Epithelial cell of prostate (primary cell): ENCODE measurements at regions not wholly inside any gene's neighbourhood (a gene's known extent, or its start where the extent isn't known, plus 50 kb on each side); places are given as distances from the start of the nearest gene placed in this dataset.
A peak's percentile ranks its signal among the peaks of the same experiment; 100 is the strongest.

Experiments used
- DNase-seq: peaks from one replicate; pipeline ENCODE4 v3.0.0-alpha.2; 2011; ENCODE audit warnings: low read depth, low spot score
- H3K27ac ChIP-seq: fragments of 450-650 bp; 2 replicates; pipeline ENCODE4 v1.5.1; 2017; ENCODE audit warnings: mild to moderate bottlenecking

DNA sequence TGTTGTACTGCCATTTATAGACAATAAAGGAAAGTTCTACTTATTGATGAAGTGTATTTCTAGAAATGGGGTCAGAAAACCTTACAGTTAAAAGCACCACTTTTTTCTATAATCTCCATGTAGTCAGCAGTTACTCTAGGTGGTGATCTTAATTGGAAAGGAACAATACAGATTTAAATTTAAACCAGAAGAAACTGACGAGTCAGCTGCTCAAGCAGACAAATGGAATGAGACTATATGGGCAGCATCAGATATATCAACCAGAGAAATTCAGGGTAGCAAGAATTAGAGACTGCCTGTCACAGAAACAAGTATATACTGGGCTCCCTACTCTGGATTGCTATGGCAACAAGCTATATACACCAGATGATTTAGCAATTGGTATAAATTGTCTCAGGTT lies 99.6 kb upstream of the SCG2 start:
- no peak overlapping the region for H3K27ac ChIP-seq
- no peak for DNase-seq

DNA sequence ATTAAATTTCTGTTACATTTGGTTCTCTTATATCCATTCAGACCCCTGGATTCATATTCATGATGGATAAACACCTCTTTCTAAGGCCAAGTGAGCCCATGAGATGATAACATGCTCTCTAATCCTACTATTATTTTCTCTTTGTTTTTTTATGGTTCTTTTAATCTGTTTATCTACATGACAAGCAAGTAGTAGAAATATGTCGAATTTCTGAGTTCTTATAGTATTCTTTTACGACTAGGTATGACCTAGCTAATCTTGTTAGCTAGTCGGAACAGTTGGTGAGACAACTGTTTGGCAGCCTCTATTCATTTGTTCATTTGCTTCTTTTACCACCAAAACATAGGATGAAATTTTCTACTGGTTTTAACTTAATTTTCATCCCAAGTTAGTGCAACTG lies 98.1 kb upstream of the SCG2 start:
- DNase-seq: no peak

GRCh38 chr2:223697892-223698645 lies 95.9 kb upstream of the SCG2 start:
- peak overlapping the region; percentile 90 for H3K27ac ChIP-seq
- peak; percentile 24 for DNase-seq

More for the DNA sequence above, 98.1 kb upstream of the SCG2 start:
- H3K27ac ChIP-seq: peak overlapping the region; percentile 90

DNA sequence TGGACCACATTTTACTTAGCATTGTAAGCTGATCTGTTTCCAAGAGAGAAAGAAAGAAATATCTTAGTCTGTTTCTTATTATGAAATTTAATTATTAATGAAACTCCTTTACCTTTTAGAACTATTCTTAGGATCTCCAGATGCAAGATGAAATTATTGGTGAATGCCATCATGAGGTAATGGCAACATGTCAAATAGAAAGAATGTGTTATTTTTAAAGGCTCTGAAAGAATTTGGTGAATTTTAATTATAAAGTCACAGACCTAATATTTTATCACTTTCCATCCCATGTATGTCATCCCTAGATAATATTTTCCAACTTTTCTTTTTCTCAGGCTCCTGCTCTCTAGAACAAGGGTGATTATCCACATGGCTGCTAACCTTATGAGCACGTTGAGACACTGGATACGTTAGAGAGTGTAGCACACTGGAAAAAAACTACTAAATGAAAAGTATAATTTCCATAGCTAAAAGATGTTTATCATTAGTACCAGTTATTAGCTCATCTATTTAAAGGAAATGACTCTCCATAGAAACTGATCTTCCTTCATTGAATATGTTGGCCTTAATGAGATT lies 95.2 kb upstream of the SCG2 start:
- no peak for DNase-seq
- peak overlapping the region; percentile 90 for H3K27ac ChIP-seq

GRCh38 chr2:223696719-223697118 lies 94.6 kb upstream of the SCG2 start:
- peak; percentile 77 for DNase-seq

DNA sequence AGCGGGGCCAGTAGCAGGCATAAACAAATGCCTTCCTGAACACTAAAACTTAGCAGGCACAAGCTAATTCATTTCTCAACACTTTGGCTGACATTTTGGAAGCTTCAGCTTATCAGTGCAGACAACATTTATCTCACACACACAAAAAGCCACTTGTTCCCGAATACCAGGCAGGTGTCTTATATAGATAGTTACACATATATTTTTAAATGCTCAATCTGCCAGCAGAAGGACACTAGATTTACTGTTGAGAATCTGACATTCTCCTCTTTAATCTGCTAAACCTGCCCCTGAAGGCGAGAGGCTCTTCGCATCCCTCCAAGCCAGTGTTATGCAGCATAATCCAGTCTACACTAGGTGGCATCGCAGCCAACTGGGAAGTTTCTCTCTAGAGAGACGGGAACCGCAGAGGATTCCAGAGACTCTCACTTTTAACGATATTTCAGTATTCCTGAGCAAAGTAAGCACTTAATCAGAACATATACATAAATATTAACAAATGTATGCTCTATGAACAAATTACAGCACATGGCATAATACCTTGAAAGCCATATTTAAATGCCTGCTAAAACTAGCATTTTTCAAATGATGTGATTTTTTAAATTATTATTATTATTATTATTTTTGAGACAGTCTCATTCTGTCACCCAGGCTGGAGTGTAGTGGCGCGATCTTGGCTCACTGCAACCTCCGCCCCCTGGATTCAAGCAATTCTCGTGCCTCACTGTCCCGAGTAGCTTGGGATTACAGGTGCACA lies 90.2 kb upstream of the SCG2 start:
- H3K27ac ChIP-seq: no peak overlapping the region
- no peak for DNase-seq

More at GRCh38 chr2:223696719-223697118, 94.6 kb upstream of the SCG2 start:
- H3K27ac ChIP-seq: peak overlapping the region; percentile 90

- DNase-seq: no peak
- no peak overlapping the region for H3K27ac ChIP-seq
Measured at GRCh38 chr2:223688094-223688835, 86.1 kb upstream of the SCG2 start.

DNA sequence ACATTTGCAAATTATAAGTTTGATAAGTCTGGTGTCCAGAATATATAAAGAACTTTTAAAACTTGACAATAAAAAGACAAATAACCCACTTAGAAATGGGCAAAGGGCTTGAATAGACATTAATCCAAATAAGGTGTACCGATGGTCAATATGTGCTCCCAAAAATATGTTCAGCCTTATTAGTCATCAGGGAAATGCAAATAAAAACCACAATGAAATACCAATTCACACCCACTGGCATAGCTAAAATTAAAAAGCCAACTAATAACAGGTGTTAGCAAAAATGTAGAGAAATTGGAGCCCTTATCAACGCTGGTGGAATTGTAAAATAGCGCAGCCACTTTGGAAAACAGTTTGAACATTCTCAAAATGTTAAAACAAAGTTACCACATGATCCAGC lies 79.0 kb upstream of the SCG2 start:
- no peak overlapping the region for H3K27ac ChIP-seq
- no peak for DNase-seq

GRCh38 chr2:223674998-223675609 lies 72.9 kb upstream of the SCG2 start:
- DNase-seq: no peak
- H3K27ac ChIP-seq: no peak overlapping the region

DNA sequence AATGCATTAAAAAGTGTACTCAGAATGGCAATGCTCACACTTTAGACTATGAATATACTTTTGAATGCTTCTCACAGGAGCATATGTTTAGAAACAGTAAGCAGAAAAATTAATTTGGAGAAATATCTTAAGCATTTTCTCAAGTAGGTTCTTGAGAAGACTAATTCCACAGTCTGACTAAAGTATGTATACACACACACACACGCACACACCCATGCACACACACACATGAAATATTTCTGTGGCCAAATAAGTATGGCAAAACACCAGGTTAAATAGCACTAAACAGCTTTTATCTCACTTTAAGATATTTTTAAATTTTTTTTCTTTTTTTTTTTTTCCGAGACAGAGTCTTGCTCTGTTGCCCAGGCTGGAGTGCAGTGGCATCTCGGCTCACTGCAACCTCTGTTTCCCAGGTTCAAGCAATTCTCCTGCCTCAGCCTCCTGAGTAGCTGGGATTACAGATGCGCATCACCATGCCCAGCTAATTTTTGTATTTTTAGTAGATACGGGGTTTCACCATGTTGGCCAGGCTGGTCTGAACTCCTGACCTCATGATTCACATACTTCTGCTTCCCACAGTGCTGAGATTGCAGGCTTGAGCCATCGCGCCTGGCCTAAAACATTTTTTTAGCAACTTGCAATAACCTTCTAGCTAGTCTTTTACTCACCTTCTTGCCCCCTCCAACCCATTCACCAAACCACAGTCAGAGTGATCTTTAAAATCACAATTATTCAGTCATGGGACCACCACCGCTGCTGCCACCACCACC lies 67.5 kb upstream of the SCG2 start:
- no peak for DNase-seq
- no peak overlapping the region for H3K27ac ChIP-seq

DNA sequence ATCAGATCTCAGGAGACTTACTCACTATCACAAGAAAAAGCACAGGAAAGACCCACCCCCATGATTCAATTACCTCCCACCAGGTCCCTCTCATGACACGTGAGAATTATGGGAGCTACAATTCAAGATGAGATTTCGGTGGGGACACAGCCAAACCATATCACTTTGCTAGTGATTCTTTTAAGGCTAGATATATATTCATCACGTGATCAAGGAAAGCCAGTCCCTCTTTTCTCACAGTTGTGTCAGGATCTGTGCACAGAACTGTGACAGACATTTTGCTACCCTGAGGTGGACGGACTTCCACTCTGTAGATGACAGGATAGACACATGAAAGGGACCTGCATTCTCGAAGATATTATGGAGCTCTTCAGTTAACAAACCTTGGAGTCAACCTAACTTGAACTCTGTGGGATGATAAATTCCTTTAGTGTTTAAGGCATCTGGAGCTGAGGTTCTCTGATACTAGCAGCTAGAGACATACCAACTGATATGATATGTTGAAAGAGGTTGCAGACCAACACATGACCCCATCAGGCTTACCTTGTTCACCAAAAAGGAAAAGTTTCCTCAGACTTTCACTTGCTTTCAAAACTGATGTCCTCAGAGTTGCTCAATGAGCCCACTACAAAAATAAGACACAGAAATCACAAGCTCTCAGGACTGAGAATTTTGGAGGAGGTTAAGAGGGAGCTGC lies 66.3 kb upstream of the SCG2 start:
- DNase-seq: no peak
- H3K27ac ChIP-seq: no peak overlapping the region

DNA sequence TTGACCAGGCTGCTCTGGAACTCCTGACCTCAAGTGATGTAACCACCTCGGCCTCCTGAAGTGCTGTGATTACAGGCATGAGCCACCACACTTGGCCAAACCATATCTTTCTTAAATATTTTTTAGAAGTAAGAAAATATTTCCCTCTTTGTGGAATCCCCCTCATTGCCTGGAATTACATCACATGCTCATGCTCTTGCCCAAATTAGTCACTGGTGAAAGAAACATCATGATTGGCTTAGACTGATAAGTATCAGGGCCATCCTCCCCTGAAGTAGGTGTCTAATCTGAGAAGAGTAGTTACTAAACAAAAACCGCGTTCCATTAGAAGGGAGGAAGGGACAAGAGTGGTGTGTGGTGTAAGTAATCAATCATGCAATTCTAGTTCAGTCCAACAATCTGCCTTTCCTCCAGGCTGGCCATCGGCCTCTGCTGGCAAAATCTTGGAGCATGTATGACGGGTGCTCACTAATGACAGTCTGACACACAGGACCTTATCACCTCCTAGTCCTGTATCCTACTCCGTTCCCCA lies 52.3 kb upstream of the SCG2 start:
- H3K27ac ChIP-seq: no peak overlapping the region
- no peak for DNase-seq

- DNase-seq: no peak
- no peak overlapping the region for H3K27ac ChIP-seq
Measured at GRCh38 chr2:223652902-223653301, 50.7 kb upstream of the SCG2 start.

GRCh38 chr2:223652122-223652521 lies 50.0 kb upstream of the SCG2 start:
- H3K27ac ChIP-seq: no peak overlapping the region
- DNase-seq: no peak
